CD14-positive monocyte (primary cell): ENCODE measurements at regions not wholly inside any gene's neighbourhood (a gene's known extent, or its start where the extent isn't known, plus 50 kb on each side); places are given as distances from the start of the nearest gene placed in this dataset.
"Not testable (repeated sequence)": the region's sequence is repeated elsewhere in the genome, so short reads cannot be mapped to it uniquely, and the experiment has no call there.

Experiments used
- DNase-seq, 3 donors: peaks; one replicate each; pipeline ENCODE4 v3.0.0-alpha.2; 2011 to 2022
- H2AFZ ChIP-seq: 2 replicates; pipeline ENCODE4 v1.6.0; 2012; ENCODE audit warnings: mild to moderate bottlenecking, low read depth, low read length, inconsistent platforms; ENCODE audit not compliant: insufficient read depth, poor library complexity, severe bottlenecking
- H3K27ac ChIP-seq, 2 donors: 1 replicate in 1 of 2; 2 replicates in 1 of 2; pipeline ENCODE4 v1.5.1; 2012 to 2013; ENCODE audit warnings: low read length in 2 of 2, control low read depth in 1 of 2, inconsistent platforms in 1 of 2, low read depth in 1 of 2, mild to moderate bottlenecking in 1 of 2
- H3K27me3 ChIP-seq, 2 donors: one replicate each; pipeline versions ENCODE4 v1.6.0 to v1.6.1; 2011 to 2013; ENCODE audit warnings: low read length in 2 of 2; ENCODE audit not compliant: control insufficient read depth in 2 of 2, insufficient read depth in 2 of 2
- H3K36me3 ChIP-seq, 2 donors: replicated peaks in 1 of 2; 1 replicate in 1 of 2; 2 replicates in 1 of 2; pipeline versions ENCODE4 v1.5.1 to v1.6.1; 2012 to 2013; ENCODE audit warnings: low read length in 2 of 2, control low read depth in 1 of 2, inconsistent platforms in 1 of 2, mild to moderate bottlenecking in 1 of 2; ENCODE audit not compliant: insufficient read depth in 2 of 2, control insufficient read depth in 1 of 2
- H3K4me1 ChIP-seq, 2 donors: 1 replicate in 1 of 2; 2 replicates in 1 of 2; pipeline versions ENCODE4 v1.5.1 to v1.6.1; 2012 to 2013; ENCODE audit warnings: low read length in 2 of 2, control low read depth in 1 of 2, inconsistent platforms in 1 of 2, mild to moderate bottlenecking in 1 of 2, moderate library complexity in 1 of 2; ENCODE audit not compliant: insufficient read depth in 2 of 2, control insufficient read depth in 1 of 2
- H3K4me2 ChIP-seq: replicated peaks from 2 replicates; pipeline ENCODE3; 2012; ENCODE audit warnings: low read length, moderate library complexity, mild to moderate bottlenecking; ENCODE audit not compliant: poor library complexity, severe bottlenecking; ENCODE audit errors: extremely low read depth
- H3K4me3 ChIP-seq, 3 experiments: fragments of 200-600 bp in 1 of 3; sonication (generic) in 1 of 3; replicated peaks in 1 of 3; 1 replicate in 2 of 3; 2 replicates in 1 of 3; pipeline ENCODE4 v1.5.1; 2011 to 2013; ENCODE audit warnings: low read length in 3 of 3, mild to moderate bottlenecking in 3 of 3, control low read depth in 2 of 3, low read depth in 2 of 3, inconsistent platforms in 1 of 3, moderate library complexity in 1 of 3
- H3K79me2 ChIP-seq: 2 replicates; pipeline ENCODE4 v1.6.0; 2012; ENCODE audit warnings: mild to moderate bottlenecking, control low read depth, inconsistent platforms, low read length, moderate library complexity; ENCODE audit not compliant: insufficient read depth
- H3K9ac ChIP-seq: 2 replicates; pipeline ENCODE4 v1.6.0; 2017; ENCODE audit warnings: low read length, mild to moderate bottlenecking; ENCODE audit not compliant: insufficient read depth, poor library complexity, severe bottlenecking
- H3K9me3 ChIP-seq, 2 donors: replicated peaks in 1 of 2; 1 replicate in 1 of 2; 2 replicates in 1 of 2; pipeline versions ENCODE4 v1.5.1 to v1.6.1; 2012 to 2013; ENCODE audit warnings: low read length in 2 of 2, control low read depth in 1 of 2; ENCODE audit not compliant: control insufficient read depth in 1 of 2, insufficient read depth in 1 of 2
- H4K20me1 ChIP-seq: 2 replicates; pipeline ENCODE4 v1.6.0; 2012; ENCODE audit warnings: mild to moderate bottlenecking, low read length, control low read depth, moderate library complexity; ENCODE audit not compliant: insufficient read depth
- H3K27ac Mint-ChIP-seq, 7 donors: one replicate each; pipeline ENCODE4 v1.8.0; 2020; ENCODE audit warnings: mild to moderate bottlenecking in 7 of 7, mixed read lengths in 7 of 7, moderate library complexity in 6 of 7, inconsistent platforms in 2 of 7
- H3K27me3 Mint-ChIP-seq, 3 donors: one replicate each; pipeline ENCODE4 v1.8.0; 2021 to 2022; ENCODE audit warnings: low read depth in 3 of 3, mild to moderate bottlenecking in 3 of 3, mixed read lengths in 3 of 3, moderate library complexity in 3 of 3, inconsistent platforms in 1 of 3
- H3K36me3 Mint-ChIP-seq, 2 donors: one replicate each; pipeline ENCODE4 v1.8.0; 2020; ENCODE audit warnings: mixed read lengths in 2 of 2, inconsistent platforms in 1 of 2, mild to moderate bottlenecking in 1 of 2
- H3K4me1 Mint-ChIP-seq: one replicate; pipeline ENCODE4 v1.8.0; 2020; ENCODE audit warnings: mild to moderate bottlenecking, mixed read lengths
- H3K4me3 Mint-ChIP-seq, 2 donors: one replicate each; pipeline ENCODE4 v1.8.0; 2020; ENCODE audit warnings: mild to moderate bottlenecking in 2 of 2, mixed read lengths in 2 of 2, moderate library complexity in 1 of 2
- H3K9me3 Mint-ChIP-seq, 7 donors: one replicate each; pipeline ENCODE4 v1.8.0; 2020 to 2022; ENCODE audit warnings: mixed read lengths in 7 of 7, mild to moderate bottlenecking in 6 of 7, moderate library complexity in 6 of 7, inconsistent platforms in 2 of 7
- WGBS: methylation state at CpG from one replicate; pipeline ENCODE4 v1.1.5; 2013; ENCODE audit warnings: missing lambda C conversion rate; ENCODE audit not compliant: insufficient coverage; 5-methylcytosine and 5-hydroxymethylcytosine counted together
- intact Hi-C, 2 donors: fragments of 100-400 bp; cut with micrococcal nuclease; formaldehyde crosslinking; loops; one replicate each; pipeline versions ENCODE4 v1.15.0 to v1.15.1; 2023
- TF ChIP-seq, protein P1 (sequence below): fragments of 200-600 bp; IDR thresholded peaks from one replicate; pipeline ENCODE4 v1.8.0; 2022; ENCODE audit warnings: antibody characterized with exemption, mild to moderate bottlenecking

DNA sequence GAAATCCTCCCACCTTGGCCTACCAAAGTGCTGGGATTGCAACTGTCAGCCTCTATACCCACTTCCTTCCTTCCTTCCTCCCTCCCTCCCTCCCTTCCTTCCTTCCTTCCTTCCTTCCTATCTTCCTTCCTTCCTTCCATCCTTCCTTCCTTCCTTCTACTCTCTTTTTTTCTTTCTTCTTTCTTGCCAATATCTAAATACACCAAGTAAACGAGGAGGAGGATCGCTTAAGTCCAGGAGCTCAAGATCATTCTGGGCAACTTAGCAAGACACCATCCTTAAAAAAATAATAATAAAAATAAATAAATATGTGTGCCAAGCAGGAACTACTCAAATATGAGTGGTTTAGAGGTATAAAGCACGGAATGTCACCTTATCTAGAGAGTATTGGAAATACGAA, 249.4 kb upstream of the TRIB2 start:
- Histone ChIP-seq H3K9me3 (no peaks in the 10 kb centered on the region), H3K27me3 (no peaks in the 10 kb centered on the region), H3K79me2 (no peaks in the 10 kb centered on the region), H3K9ac (no peak overlapping the region), H3K4me1 (peaks cover 11 to 19% of the 10 kb centered on the region in 2 donors), H3K4me3 (no peak overlapping the region), H3K27ac (no peak overlapping the region), H3K36me3 (no peaks in the 10 kb centered on the region), H4K20me1 (no peaks in the 10 kb centered on the region), H2AFZ (no peak overlapping the region), H3K4me2 (no peak overlapping the region)
- peaks cover 0 to 3% (median 1%) of the 10 kb centered on the region in 3 donors for H3K27me3 Mint-ChIP-seq
- H3K27ac Mint-ChIP-seq, result peak overlapping the region in 1 of 7 donors; percentile 75
- no peaks in the 10 kb centered on the region for H3K36me3 Mint-ChIP-seq
- TF ChIP-seq, protein P1, sequence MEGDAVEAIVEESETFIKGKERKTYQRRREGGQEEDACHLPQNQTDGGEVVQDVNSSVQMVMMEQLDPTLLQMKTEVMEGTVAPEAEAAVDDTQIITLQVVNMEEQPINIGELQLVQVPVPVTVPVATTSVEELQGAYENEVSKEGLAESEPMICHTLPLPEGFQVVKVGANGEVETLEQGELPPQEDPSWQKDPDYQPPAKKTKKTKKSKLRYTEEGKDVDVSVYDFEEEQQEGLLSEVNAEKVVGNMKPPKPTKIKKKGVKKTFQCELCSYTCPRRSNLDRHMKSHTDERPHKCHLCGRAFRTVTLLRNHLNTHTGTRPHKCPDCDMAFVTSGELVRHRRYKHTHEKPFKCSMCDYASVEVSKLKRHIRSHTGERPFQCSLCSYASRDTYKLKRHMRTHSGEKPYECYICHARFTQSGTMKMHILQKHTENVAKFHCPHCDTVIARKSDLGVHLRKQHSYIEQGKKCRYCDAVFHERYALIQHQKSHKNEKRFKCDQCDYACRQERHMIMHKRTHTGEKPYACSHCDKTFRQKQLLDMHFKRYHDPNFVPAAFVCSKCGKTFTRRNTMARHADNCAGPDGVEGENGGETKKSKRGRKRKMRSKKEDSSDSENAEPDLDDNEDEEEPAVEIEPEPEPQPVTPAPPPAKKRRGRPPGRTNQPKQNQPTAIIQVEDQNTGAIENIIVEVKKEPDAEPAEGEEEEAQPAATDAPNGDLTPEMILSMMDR, result no peak
- H3K9me3 Mint-ChIP-seq, result peaks cover 2 to 11% (median 4%) of the 10 kb centered on the region in 7 donors
- WGBS, result no CpG with 5 or more reads among the region's 4 CpGs
- H3K4me1 Mint-ChIP-seq, result peaks cover 16% of the 10 kb centered on the region
- intact Hi-C loops, result no loop called here
- no peak for DNase-seq
- H3K4me3 Mint-ChIP-seq, result no peak overlapping the region

DNA sequence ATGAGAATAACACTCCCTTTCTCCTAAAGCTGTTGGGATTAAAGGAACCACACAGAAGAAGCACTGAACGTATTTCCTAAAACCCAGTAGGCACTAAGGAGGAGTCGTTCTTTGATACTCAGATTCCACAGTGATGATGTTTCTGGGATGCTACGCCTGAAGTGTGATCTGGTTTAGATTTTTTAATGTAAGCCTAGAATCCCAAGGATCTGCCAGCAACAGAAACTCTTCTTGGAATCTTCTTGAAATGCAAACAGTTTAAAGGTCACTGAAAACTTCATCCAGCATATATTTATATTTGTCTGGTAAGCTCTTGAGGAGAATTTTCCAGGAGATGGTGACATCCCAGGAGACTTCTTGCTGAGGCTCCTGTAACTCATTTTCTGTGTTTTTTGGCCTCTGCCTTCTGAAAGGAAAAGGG, 247.6 kb upstream of the TRIB2 start:
- TF ChIP-seq, protein P1, result no peak
- Histone ChIP-seq H2AFZ (no peak overlapping the region), H3K79me2 (no peaks in the 10 kb centered on the region), H3K9me3 (no peaks in the 10 kb centered on the region), H3K4me3 (no peak overlapping the region), H3K27me3 (no peaks in the 10 kb centered on the region), H3K9ac (no peak overlapping the region), H3K4me1 (peaks cover 6 to 11% of the 10 kb centered on the region in 2 donors), H3K4me2 (no peak overlapping the region), H4K20me1 (no peaks in the 10 kb centered on the region), H3K36me3 (no peaks in the 10 kb centered on the region), H3K27ac (no peak overlapping the region)
- no peak for DNase-seq
- no peaks in the 10 kb centered on the region for H3K36me3 Mint-ChIP-seq
- no peak overlapping the region for H3K4me3 Mint-ChIP-seq
- no CpG with 5 or more reads among the region's 3 CpGs for WGBS
- H3K27ac Mint-ChIP-seq, result no peak overlapping the region
- peaks cover 7% of the 10 kb centered on the region for H3K4me1 Mint-ChIP-seq
- H3K9me3 Mint-ChIP-seq, result peaks cover 4 to 10% (median 8%) of the 10 kb centered on the region in 7 donors
- peaks cover 0 to 3% (median 1%) of the 10 kb centered on the region in 3 donors for H3K27me3 Mint-ChIP-seq
- intact Hi-C loops, result no loop called here

GRCh38 chr2:12472265-12472664, 244.5 kb upstream of the TRIB2 start:
- H3K4me1 ChIP-seq, H3K4me3 ChIP-seq, H3K4me1 Mint-ChIP-seq, H3K9ac ChIP-seq, H3K4me2 ChIP-seq, H3K9me3 ChIP-seq, H3K79me2 ChIP-seq, H3K36me3 Mint-ChIP-seq, H2AFZ ChIP-seq, DNase-seq, H3K36me3 ChIP-seq, H3K27ac Mint-ChIP-seq, H4K20me1 ChIP-seq, H3K27ac ChIP-seq, H3K27me3 ChIP-seq, H3K4me3 Mint-ChIP-seq, intact Hi-C loops, H3K27me3 Mint-ChIP-seq: not testable (repeated sequence)
- peaks cover 4 to 10% (median 8%) of the 10 kb centered on the region in 7 donors for H3K9me3 Mint-ChIP-seq
